ENCODE measurements at regions not wholly inside any gene's neighbourhood (a gene's known extent, or its start where the extent isn't known, plus 50 kb on each side); places are given as distances from the start of the nearest gene placed in this dataset.
A peak's percentile ranks its signal among the peaks of the same experiment; 100 is the strongest.
"Not testable (repeated sequence)": the region's sequence is repeated elsewhere in the genome, so short reads cannot be mapped to it uniquely, and the experiment has no call there.

DNA sequence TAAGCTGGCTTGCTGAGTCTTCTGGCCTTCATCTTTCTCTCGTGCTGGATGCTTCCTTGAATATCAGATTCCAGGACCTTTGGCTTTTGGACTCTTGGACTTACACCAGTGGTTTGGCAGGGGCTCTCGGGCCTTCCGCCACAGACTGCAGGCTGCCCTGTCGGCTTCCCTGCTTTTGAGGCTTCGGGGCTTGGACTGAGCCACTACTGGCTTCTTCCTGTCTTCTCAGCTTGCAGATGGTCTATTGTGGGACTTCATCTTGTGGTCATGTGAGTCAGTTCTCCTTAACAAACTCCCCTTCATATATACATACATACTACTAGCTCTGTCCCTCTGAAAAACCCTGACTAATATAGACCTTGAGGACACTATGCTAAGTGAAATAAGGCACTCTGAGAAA is 78.3 kb upstream of the SSBP2 start:
- DNase-seq (ENCODE audit: low read depth), result peak; percentile 16

DNA sequence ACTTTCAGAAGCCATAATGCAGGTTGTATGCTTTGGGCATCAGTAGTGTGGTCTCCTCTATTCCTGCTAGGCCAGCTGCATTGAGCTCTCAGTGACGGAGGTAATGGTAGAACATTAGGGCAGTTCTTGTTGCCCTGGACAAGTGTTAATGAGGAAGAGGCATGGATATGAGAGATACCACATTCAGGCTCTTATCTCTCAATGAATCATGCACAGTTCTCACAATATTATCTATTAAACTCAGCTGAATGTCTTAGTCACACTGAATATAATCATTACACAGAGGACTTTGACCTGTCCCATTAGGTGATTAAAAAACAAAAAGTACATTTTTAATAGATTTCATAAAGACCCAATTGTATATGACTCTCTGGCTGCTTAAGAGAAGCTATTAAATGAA is 76.6 kb upstream of the SSBP2 start:
- no peak for DNase-seq (ENCODE audit: low read depth)

DNA sequence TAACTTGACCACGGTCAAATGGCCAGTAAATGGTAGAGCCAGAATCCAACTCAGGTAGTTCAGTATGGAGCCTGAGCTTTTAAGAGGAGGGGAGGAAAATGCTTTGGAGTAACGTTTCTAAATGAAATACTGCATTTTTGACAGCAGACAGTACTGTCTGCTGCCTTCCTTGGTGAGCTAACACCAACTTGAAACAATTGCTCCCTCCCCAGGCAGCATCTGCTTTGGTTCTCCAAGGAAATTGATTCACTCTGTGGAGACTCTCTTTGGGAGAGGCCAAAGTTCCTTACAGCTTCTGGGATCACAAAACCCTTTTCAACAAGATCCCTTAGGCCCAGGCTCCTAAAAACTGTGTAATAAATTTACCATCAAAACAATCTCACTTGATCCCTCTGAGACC is 75.2 kb upstream of the SSBP2 start:
- DNase-seq (ENCODE audit: low read depth), result peak; percentile 36

DNA sequence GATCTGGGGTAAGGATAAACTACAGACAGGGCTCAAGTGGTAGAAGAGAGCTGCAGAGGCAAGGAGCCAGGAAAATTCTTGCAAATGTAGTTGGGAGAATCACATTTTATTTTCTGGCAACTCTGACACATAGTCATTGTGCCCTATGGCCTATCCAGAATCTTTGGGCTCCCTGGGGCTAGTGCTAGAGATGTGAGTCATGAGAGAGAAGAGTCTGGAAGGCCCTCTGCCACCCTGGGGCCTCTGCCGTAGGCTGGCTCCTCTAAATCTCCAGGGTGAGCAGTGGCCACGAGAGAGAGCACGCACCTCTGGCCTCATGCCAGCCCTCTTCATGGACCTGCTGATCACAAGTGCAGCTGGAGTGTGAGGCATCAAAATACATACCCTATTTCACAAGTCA is 74.3 kb upstream of the SSBP2 start:
- DNase-seq (ENCODE audit: low read depth), result peak; percentile 98

DNA sequence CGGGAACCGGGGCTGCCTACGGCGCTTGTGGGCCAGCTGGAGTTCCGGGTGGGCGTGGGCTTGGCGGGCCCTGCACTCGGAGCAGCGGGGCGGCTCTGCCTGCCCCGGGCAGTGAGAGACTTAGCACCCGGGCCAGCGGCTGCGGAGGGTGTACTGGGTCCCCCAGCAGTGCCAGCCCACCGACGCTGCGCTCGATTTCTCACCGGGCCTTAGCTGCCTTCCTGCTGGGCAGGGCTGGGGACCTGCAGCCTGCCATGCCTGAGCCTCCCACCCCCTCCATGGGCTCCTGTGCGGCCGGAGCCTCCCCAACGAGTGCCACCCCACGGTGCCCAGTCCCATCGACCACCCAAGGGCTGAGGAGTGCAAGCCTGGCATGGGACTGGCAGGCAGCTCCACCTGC is 72.8 kb upstream of the SSBP2 start:
- not testable (repeated sequence) for DNase-seq (ENCODE audit: low read depth)

DNA sequence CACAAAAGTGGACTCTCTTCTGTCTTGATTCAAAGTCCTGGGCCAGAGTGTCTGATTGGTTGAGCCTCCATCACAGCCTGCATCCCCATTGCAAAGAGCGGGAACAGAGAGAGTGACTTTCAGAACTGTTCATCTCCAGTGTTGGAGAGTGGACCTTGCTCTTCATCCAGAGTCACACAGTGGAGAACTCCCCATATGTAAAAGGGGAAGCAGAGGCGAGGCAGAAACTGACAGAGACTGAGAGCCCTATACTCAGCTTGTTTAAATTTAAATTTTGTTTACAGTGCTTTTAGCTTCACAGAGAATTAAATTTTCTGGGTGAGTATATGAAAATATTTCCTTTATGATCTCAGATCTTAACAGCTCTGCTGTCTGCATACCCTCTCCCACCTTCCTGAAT is 70.0 kb upstream of the SSBP2 start:
- DNase-seq (ENCODE audit: low read depth), result no peak

DNA sequence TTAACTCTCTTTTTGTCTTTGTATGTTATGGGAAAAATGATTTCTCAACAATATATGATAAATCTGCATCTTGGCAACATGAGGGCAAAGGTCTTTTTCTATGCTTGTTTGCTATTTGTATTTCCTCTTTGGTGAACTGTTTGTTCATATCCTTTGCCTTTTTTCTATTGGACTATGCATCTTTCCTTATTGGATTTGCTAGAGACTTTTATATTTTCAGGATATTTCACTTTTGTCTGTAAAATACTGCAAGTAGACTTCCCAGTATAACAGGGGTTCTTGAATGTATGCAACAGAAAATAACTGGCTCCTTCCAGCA is 69.4 kb upstream of the SSBP2 start:
- DNase-seq (ENCODE audit: low read depth), result no peak

DNA sequence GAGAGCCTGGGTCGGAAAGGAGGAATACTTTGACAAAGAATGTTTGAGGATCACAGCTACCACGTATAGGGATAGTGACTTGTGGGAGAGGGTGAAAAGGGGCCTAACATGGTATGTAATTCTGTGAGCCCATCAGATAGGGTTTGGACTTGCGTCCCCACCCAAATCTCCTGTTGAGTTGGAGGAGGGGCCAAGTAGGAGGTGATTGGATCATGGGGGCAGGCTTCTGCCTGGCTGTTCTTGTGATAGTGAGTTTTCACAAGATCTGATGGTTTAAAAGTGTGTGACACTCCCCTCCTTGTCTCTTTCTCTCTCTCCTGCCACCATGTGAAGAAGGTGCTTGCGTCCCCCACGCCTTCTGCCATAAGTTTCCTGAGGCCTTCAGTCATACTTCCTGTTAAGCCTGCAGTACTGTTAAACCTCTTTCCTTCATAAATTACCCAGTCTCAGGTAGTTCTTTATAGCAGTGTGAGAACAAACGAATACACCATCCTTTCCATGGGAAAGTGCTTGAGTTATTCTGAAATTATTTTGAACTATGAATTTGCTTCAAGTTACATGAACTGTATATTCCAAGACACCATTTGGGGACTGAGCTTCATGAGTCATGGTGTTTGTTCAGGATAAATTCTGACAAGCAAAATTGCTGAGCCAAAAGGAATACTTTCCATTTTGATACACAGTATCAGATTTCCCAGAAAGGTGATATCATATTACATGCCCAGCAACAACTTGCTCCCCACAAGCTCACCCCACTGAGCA is 68.8 kb upstream of the SSBP2 start:
- peak; percentile 77 for DNase-seq (ENCODE audit: low read depth)

DNA sequence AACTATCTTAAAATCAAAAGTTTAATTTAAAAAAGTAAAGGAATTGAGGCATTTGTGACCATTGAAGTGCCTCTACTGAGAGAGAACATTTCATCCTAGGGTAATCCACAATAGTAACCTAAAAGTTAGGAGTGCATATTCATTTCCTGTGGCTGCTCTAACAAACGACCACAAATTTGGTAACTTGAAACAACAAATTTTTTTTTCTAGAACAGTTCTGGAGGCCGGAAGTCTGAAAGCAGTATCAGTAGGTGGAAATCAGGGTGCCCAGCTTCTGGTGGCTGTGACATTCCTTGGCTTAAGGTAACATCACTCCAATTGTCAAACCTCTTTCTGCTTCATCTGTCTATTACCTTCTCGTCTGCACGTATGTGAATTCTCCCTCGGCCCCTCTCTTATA is 67.1 kb upstream of the SSBP2 start:
- no peak for DNase-seq (ENCODE audit: low read depth)

DNA sequence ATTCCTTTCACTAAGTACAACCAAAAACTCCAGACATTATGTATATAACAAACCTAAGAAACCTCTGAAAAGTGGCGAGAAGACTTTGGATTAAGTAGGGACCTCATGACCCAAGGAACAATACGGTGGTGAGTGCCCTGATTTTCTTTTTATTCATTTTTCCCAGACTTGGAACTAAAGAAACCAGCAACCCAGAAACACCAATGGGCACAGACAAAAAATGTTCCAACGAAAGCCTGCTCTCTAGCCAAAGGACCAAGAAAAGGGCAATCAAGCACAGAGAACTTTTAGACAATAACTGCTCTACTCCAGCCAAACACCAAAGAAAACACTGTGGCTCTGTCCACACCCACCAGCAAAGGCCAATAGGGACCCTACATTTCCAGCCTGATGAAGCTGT is 66.2 kb upstream of the SSBP2 start:
- DNase-seq (ENCODE audit: low read depth), result no peak

DNA sequence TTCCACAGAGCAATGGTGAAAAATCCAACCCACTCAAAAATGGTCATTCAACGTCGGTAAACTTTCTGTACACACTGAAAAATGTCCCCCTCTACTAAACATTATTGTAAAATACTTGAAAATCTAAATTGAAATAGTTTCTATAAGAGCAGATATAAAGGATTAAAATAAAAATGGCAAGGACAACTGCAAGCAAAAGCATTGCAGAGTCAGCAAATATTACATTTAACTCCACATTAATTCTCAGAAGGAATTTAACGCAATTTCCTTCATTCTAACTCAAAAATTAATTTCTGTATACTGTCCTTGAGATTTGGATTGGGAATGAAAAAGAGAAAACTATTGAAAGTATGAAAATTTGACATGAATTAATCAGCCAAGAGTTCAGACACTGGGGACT is 64.4 kb upstream of the SSBP2 start:
- no peak for DNase-seq (ENCODE audit: low read depth)

DNA sequence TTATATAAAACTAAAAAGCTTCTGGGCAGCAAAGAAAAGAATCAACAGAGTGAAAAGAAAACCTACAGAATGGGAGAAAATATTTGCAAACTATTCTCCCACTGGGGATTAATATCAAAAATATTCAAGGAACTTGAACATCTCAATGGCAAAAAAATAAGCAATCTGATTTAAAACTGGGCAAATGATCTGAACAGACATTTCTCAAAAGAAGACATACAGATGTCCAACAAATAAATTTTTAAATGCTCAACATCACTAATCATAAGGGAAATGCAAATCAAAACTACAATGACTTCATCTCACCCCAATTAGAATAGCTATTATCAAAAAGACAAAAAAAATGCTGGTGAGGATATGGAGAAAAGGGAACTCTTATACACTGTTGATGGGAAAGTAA is 57.2 kb upstream of the SSBP2 start:
- no peak for DNase-seq (ENCODE audit: low read depth)

DNA sequence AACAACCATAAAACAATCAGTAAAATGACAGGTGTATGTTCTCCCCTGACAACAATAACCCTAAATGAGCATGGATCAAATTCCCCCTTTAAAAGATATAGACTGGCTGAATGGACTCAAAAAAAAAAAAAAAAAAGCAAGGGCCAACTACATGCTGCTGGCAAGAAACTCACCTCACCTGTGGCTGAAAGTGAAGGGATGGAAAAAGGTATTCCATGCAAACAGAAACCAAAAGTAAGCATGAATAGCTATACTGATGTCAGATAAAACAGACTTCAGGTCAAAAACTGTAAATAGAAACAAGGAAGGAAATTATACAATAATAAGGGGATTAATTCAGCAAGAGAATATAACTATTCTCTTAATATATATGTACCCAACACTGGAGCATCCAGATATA is 54.2 kb upstream of the SSBP2 start:
- no peak for DNase-seq (ENCODE audit: low read depth)

DNA sequence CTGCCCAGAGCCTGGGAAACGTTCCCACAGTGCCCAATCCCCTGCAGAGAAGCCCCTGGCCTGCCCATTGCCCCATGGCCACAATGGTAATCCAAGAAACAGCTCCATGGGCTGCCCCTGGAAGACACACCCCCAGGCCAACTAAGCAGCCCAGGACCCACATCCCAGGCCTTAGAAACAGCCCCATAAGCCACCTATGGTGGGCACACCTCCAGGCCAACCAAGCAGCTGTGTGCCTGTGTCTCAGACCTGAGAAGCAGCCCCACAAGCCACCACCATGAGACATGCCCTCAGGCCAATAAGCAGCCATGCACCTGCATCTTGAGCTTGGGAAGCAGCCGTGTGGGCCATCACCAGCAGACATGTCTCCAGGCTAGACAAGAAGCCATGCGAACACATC is 52.9 kb upstream of the SSBP2 start:
- no peak for DNase-seq (ENCODE audit: low read depth)

DNA sequence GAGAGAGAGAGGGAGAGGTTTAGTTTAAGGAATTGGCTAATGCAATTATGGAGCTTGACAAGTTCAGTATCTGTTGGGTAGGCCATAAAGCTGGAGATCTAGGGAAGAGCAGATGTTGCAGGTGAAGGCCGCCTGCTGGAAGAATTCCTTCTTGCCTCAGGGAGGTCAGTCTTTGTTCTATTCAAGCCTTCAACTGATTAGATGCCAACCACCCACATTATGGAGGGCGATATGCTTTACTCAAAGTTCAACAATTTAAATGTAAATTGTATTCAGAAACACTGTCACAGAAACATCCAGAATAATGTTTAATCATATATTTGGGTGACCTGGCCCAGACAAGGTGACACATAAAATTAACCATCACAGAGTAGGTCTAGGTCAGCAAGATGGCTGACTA is 51.7 kb upstream of the SSBP2 start:
- DNase-seq (ENCODE audit: low read depth), result no peak

DNA sequence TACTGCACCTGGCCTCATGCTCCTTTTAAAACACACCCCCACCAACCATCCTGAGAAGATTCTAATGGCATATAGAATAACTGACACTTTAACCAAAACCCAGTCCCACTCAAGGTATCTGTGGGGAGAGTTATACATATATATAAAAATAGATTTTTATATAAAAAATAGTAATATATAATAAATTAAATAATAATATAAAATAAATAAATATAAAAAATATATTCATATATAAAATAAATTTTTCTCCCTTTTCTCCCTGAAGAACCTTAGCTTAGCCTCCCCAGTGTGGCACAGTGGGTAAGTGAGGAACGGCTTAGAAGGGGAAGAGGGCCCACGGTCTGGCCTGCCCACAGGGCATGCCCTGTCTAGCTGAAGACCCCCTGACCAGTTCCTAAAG is 51.1 kb upstream of the SSBP2 start:
- no peak for DNase-seq (ENCODE audit: low read depth)

DNA sequence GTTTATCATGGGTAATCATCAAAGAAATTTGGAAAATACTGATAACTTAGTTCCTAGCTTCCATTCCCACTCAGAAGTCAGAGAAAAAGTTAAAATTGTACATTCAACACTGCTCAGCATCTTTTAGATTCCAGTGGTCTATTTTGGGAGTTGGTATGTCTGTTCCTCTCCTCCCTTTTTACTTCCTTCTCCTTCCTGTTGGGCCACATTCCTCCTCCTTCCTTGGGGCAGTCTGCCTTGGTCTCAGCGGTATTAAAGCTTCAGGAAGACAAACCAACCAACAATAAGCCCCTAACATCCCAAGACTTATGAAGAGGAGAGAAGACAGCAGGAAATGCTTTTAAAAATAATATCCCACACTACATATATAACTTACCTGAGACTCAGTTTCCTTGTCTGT is 49.9 kb upstream of the SSBP2 start:
- DNase-seq (ENCODE audit: low read depth), result no peak
